Neural cell (in vitro differentiated cells): ENCODE measurements at regions not wholly inside any gene's neighbourhood (a gene's known extent, or its start where the extent isn't known, plus 50 kb on each side); places are given as distances from the start of the nearest gene placed in this dataset.

Experiments used
- EP300 ChIP-seq: fragments of 450-650 bp; conservative IDR thresholded peaks from 2 replicates; pipeline ENCODE4 v1.6.1; 2014; ENCODE audit warnings: antibody characterized with exemption, mild to moderate bottlenecking, moderate library complexity; ENCODE audit not compliant: poor library complexity, severe bottlenecking
- EZH2 ChIP-seq: fragments of 200-600, 300-800 bp; shearing (Covaris generic), sonication (generic); IDR thresholded peaks from 2 replicates; pipeline ENCODE4 v1.6.1; 2014; ENCODE audit warnings: antibody characterized with exemption, low read length, borderline replicate concordance, mild to moderate bottlenecking; ENCODE audit not compliant: insufficient read depth, poor library complexity, severe bottlenecking
- MXI1 ChIP-seq: fragments of 450-650 bp; conservative IDR thresholded peaks from 2 replicates; pipeline ENCODE4 v1.6.1; 2014; ENCODE audit warnings: antibody characterized with exemption, mild to moderate bottlenecking; ENCODE audit not compliant: poor library complexity, severe bottlenecking
- POLR2AphosphoS5 ChIP-seq: IDR thresholded peaks from 2 replicates; pipeline ENCODE4 v1.6.1; 2012
- RAD21 ChIP-seq: fragments of 450-650 bp; conservative IDR thresholded peaks from 2 replicates; pipeline ENCODE4 v1.6.1; 2014; ENCODE audit warnings: antibody characterized with exemption, mild to moderate bottlenecking, moderate library complexity
- SMC3 ChIP-seq: fragments of 450-650 bp; conservative IDR thresholded peaks from 2 replicates; pipeline ENCODE4 v1.6.1; 2014; ENCODE audit warnings: antibody characterized with exemption, mild to moderate bottlenecking, moderate library complexity; ENCODE audit not compliant: poor library complexity
- TAF1 ChIP-seq: IDR thresholded peaks from 2 replicates; pipeline ENCODE4 v1.6.1; 2012; ENCODE audit warnings: low read depth
- TF ChIP-seq, protein P1 (sequence below): fragments of 450-650 bp; IDR thresholded peaks from 2 replicates; pipeline ENCODE4 v1.5.1; 2014; ENCODE audit warnings: antibody characterized with exemption, mild to moderate bottlenecking, moderate library complexity; ENCODE audit not compliant: poor library complexity, severe bottlenecking
- TF ChIP-seq, protein P2 (sequence below): IDR thresholded peaks from 2 replicates; pipeline ENCODE4 v1.6.1; 2012; ENCODE audit warnings: borderline replicate concordance

DNA sequence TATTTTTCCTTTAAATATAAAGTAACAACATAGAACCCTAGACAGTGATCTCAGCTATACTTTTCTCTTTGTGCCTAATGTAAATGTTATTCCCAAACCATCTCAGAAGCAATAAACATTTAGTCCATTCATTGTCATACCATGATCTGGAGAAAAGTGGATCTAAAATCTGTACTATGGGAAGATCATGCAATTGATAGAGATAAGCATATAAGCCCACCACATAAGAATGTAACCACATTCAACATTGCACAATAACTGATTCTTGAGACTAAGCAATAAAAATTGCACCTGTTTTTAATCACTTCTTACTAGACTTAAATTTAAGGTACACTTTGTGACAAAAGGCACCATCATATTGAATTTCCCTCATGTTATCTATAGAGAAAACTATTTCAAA lies 1403.0 kb upstream of the C9orf72 start:
- TF ChIP-seq, protein P1, sequence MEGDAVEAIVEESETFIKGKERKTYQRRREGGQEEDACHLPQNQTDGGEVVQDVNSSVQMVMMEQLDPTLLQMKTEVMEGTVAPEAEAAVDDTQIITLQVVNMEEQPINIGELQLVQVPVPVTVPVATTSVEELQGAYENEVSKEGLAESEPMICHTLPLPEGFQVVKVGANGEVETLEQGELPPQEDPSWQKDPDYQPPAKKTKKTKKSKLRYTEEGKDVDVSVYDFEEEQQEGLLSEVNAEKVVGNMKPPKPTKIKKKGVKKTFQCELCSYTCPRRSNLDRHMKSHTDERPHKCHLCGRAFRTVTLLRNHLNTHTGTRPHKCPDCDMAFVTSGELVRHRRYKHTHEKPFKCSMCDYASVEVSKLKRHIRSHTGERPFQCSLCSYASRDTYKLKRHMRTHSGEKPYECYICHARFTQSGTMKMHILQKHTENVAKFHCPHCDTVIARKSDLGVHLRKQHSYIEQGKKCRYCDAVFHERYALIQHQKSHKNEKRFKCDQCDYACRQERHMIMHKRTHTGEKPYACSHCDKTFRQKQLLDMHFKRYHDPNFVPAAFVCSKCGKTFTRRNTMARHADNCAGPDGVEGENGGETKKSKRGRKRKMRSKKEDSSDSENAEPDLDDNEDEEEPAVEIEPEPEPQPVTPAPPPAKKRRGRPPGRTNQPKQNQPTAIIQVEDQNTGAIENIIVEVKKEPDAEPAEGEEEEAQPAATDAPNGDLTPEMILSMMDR = no peak
- TF ChIP-seq, protein P2, sequence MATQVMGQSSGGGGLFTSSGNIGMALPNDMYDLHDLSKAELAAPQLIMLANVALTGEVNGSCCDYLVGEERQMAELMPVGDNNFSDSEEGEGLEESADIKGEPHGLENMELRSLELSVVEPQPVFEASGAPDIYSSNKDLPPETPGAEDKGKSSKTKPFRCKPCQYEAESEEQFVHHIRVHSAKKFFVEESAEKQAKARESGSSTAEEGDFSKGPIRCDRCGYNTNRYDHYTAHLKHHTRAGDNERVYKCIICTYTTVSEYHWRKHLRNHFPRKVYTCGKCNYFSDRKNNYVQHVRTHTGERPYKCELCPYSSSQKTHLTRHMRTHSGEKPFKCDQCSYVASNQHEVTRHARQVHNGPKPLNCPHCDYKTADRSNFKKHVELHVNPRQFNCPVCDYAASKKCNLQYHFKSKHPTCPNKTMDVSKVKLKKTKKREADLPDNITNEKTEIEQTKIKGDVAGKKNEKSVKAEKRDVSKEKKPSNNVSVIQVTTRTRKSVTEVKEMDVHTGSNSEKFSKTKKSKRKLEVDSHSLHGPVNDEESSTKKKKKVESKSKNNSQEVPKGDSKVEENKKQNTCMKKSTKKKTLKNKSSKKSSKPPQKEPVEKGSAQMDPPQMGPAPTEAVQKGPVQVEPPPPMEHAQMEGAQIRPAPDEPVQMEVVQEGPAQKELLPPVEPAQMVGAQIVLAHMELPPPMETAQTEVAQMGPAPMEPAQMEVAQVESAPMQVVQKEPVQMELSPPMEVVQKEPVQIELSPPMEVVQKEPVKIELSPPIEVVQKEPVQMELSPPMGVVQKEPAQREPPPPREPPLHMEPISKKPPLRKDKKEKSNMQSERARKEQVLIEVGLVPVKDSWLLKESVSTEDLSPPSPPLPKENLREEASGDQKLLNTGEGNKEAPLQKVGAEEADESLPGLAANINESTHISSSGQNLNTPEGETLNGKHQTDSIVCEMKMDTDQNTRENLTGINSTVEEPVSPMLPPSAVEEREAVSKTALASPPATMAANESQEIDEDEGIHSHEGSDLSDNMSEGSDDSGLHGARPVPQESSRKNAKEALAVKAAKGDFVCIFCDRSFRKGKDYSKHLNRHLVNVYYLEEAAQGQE = no peak
- TF ChIP-seq EP300 = no peak
- TF ChIP-seq TAF1 = no peak
- TF ChIP-seq EZH2 = no peak
- TF ChIP-seq POLR2AphosphoS5 = no peak
- TF ChIP-seq MXI1 = no peak
- TF ChIP-seq RAD21 = no peak
- TF ChIP-seq SMC3 = no peak
